HG03442 (cell line): ENCODE measurements at regions not wholly inside any gene's neighbourhood (a gene's known extent, or its start where the extent isn't known, plus 50 kb on each side); places are given as distances from the start of the nearest gene placed in this dataset.
"Not testable (repeated sequence)": the region's sequence is repeated elsewhere in the genome, so short reads cannot be mapped to it uniquely, and the experiment has no call there.

Source experiments
- ATAC-seq: cut with Tn5 transposase; IDR thresholded peaks from one replicate; pipeline ENCODE4 v1.9.1; 2021; ENCODE audit warnings: mild to moderate bottlenecking, moderate library complexity; ENCODE audit not compliant: unreplicated experiment

GRCh38 chr2:6089474-6089873 lies 397.3 kb downstream of the SOX11 start:
- no peak for ATAC-seq

GRCh38 chr2:6103372-6103771 lies 411.2 kb downstream of the SOX11 start:
- no peak for ATAC-seq

GRCh38 chr2:6103949-6104348 lies 411.8 kb downstream of the SOX11 start:
- ATAC-seq = no peak

GRCh38 chr2:6107290-6107689 lies 415.1 kb downstream of the SOX11 start:
- ATAC-seq = no peak

GRCh38 chr2:6109831-6110230 lies 417.6 kb downstream of the SOX11 start:
- ATAC-seq = no peak

GRCh38 chr2:6111781-6112261 lies 419.6 kb downstream of the SOX11 start:
- no peak for ATAC-seq

GRCh38 chr2:6113786-6114185 lies 421.6 kb downstream of the SOX11 start:
- no peak for ATAC-seq

GRCh38 chr2:6127718-6128117 lies 435.5 kb downstream of the SOX11 start:
- no peak for ATAC-seq

- ATAC-seq = no peak
These were observed 447.0 kb downstream of the SOX11 start for GRCh38 chr2:6139142-6139541.

GRCh38 chr2:6139916-6140315 lies 447.7 kb downstream of the SOX11 start:
- no peak for ATAC-seq

GRCh38 chr2:6140509-6140908 lies 448.3 kb downstream of the SOX11 start:
- no peak for ATAC-seq

GRCh38 chr2:6143812-6144211 lies 451.6 kb downstream of the SOX11 start:
- no peak for ATAC-seq

GRCh38 chr2:6147215-6147614 lies 455.0 kb downstream of the SOX11 start:
- ATAC-seq = not testable (repeated sequence)

- no peak for ATAC-seq
These were observed 456.7 kb downstream of the SOX11 start for GRCh38 chr2:6148882-6149281.

GRCh38 chr2:6159606-6160005 lies 467.4 kb downstream of the SOX11 start:
- ATAC-seq = no peak

GRCh38 chr2:6163932-6164331 lies 471.7 kb downstream of the SOX11 start:
- no peak for ATAC-seq

GRCh38 chr2:6164986-6165747 lies 473.0 kb downstream of the SOX11 start:
- ATAC-seq = no peak

- no peak for ATAC-seq
These were observed 475.5 kb downstream of the SOX11 start for GRCh38 chr2:6167592-6168138.

GRCh38 chr2:6168485-6168884 lies 476.3 kb downstream of the SOX11 start:
- no peak for ATAC-seq

- no peak for ATAC-seq
These were observed 479.1 kb downstream of the SOX11 start for GRCh38 chr2:6171294-6171693.

GRCh38 chr2:6177811-6178210 lies 485.6 kb downstream of the SOX11 start:
- ATAC-seq = no peak

GRCh38 chr2:6181525-6181924 lies 489.3 kb downstream of the SOX11 start:
- no peak for ATAC-seq

- no peak for ATAC-seq
These were observed 489.7 kb downstream of the SOX11 start for GRCh38 chr2:6181926-6182325.
